Muscle of leg (tissue), 3 donors: ENCODE measurements at regions not wholly inside any gene's neighbourhood (a gene's known extent, or its start where the extent isn't known, plus 50 kb on each side); places are given as distances from the start of the nearest gene placed in this dataset.

Experiments used
- DNase-seq: peaks from one replicate; pipeline ENCODE4 v3.0.0; 2013
- H3K27ac ChIP-seq: one replicate; pipeline ENCODE4 v1.5.1; 2013; ENCODE audit warnings: mild to moderate bottlenecking, low read length, control low read depth
- H3K27me3 ChIP-seq: one replicate; pipeline ENCODE4 v1.6.1; 2013; ENCODE audit warnings: low read length; ENCODE audit not compliant: control insufficient read depth, insufficient read depth
- H3K36me3 ChIP-seq: one replicate; pipeline ENCODE4 v1.6.1; 2013; ENCODE audit warnings: low read length; ENCODE audit not compliant: control insufficient read depth, insufficient read depth
- H3K4me1 ChIP-seq: one replicate; pipeline ENCODE4 v1.6.1; 2013; ENCODE audit warnings: low read length; ENCODE audit not compliant: control insufficient read depth, insufficient read depth
- H3K4me3 ChIP-seq: one replicate; pipeline ENCODE4 v1.5.1; 2013; ENCODE audit warnings: low read length, control low read depth
- H3K9me3 ChIP-seq: replicated peaks from 2 replicates; pipeline ENCODE4 v1.6.1; 2013; ENCODE audit warnings: low read depth, low read length; ENCODE audit not compliant: control insufficient read depth
- WGBS: methylation state at CpG from one replicate; pipeline ENCODE4 v1.1.5; 2013; ENCODE audit warnings: missing lambda C conversion rate; ENCODE audit not compliant: insufficient coverage; 5-methylcytosine and 5-hydroxymethylcytosine counted together

DNA sequence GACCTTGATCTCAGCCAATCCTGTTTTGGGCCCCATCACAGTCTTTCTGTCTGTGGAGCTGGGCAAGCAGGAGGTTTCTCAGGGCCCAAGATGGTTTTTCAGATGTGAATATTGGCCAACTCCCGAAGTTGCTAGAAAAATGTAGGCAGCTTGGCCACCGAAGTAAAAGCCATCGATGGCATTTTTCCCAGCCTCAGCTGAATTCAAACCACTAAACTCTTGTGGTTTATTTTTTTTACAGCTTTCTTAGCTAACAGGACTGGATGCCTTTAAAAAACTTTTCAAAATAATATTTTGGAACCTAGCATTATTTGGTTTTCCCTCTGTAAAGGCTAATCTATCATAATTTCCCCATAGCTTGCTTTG, 102.5 kb upstream of the ERCC6L2 start:
- Histone ChIP-seq H3K9me3 (no peaks in the 10 kb centered on the region), H3K27ac (no peak overlapping the region), H3K4me3 (no peak overlapping the region), H3K36me3 (no peaks in the 10 kb centered on the region), H3K27me3 (peaks cover 4% of the 10 kb centered on the region), H3K4me1 (peaks cover 28% of the 10 kb centered on the region)
- DNase-seq, result no peak
- no CpG with 5 or more reads among the region's 3 CpGs for WGBS

DNA sequence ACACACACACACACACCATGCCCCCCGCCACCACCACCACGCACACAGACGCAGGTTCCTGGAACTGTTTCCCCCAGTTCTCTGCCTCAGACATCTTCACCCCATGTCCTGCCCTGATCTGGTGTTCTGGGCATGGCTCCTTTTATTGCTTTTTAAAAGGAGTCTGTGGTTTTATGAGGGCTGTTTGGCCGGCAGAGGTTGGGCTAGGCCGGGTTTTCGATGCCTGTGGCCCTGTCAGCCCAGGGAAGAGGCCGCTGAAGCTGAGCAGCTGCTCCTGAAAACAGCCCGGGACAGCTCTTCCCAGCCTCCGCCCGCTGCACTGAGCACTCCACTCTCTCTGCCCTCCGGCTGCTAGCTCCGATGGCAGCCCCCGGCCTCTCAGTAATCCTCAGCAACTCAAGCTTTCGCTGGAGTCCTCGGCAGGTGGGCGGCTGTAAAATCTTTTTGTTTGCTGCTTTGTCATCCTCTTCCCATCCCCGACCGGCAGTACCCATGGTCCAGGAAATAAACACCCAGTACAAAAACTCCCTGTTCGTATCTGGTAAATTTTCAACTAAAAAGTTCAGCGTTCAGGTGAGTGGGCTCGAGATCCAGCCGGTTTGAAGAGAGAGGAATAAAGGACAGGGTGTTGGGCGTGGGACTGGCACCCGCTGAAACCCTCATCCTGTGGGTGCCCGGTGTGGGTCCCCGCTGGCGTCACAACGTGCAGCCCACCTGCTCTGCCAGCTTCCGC, 103.0 kb upstream of the ERCC6L2 start:
- Histone ChIP-seq H3K36me3 (no peaks in the 10 kb centered on the region), H3K9me3 (no peaks in the 10 kb centered on the region), H3K4me1 (peaks cover 28% of the 10 kb centered on the region), H3K4me3 (no peak overlapping the region), H3K27me3 (peaks cover 4% of the 10 kb centered on the region), H3K27ac (peak overlapping the region; percentile 40)
- peak; percentile 74 for DNase-seq
- 42% methylated on average over 13 of the region's 29 CpGs for WGBS

DNA sequence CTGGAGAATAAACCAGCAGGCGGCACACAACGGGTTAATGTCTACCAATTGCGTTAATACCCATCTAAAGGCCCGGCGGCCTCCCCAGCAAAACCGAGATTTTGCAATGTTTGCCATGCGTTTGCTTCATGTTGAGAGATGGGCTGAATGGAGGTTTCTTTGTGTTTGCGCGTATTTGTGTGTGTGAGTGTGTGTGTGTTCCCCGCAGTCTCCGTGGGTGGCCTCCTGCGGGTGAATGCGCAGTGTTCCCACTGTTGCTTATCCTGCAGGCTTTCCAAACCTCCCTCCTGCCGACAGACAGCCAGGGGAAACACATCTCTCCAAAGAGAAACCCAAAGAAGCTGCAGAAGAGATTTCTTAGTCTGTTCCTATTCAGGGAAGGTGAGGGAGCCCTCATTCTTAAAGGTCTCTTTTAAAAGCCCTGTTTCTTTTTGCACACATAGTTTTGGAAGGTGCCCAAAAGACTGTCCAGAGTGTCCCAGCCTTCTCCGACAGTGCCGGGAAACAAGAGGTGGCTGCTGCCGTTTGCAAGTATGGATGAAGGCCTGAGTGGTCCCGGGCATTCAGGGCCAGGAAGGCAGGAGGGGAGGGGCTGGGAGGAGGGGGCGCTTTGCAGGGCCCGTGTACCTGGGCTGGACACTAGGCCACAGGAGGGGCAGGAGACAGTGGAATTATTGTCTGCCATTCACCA, 103.8 kb upstream of the ERCC6L2 start:
- Histone ChIP-seq H3K4me3 (no peak overlapping the region), H3K9me3 (no peaks in the 10 kb centered on the region), H3K27ac (peak overlapping the region; percentile 17), H3K36me3 (no peaks in the 10 kb centered on the region), H3K4me1 (peaks cover 27% of the 10 kb centered on the region), H3K27me3 (peaks cover 4% of the 10 kb centered on the region)
- DNase-seq, result peak; percentile 57
- WGBS, result 16% methylated on average over 4 of the region's 20 CpGs

DNA sequence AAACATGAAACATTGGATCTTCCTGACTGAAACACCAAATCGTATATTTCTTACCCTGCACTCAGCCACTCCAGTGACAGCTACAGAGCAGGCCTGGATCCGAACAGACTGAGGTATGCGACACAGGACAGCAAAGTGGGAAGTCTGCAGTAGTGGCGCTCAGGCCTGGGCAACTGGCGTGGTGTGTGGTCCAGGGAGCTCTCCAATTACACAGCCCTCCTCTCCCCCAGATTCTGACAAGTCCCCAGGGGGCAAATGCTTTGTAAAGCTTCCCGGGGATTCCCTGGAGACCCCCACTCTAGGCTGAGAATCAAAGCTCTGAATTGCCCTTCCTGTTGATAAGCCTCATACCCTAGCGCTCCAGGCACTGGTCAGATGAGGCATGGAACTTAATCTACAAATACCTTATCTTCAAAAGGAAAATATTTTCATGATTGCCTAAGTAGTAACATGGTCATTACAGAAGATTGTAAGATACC, 104.8 kb upstream of the ERCC6L2 start:
- no peak for DNase-seq
- H3K27me3 ChIP-seq, result peaks cover 7% of the 10 kb centered on the region
- 31% methylated on average over 3 of the region's 7 CpGs for WGBS

DNA sequence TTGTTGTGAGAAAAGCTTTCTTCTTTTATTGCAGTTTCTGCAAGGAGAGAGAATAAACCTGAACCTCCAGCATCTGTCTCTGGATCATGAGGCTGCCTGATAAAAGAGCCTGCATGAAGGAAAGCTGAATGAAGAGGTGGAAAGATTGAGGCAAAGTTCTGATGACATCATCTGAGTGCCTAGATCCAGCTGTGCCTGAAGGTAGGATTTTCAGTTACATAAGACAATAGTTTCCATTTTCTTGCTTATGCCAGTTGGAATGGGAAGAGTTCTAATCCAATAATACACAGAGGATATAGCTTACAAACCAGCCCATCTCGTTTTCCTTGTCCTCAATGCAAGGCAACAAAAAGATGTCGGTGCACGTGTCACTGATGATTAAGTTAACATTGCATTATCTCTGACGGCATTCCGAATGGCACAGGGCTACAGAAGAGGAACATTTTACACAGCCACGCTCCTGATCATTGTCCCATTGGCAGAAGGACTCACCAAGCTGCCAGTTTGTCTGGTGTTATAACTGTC, 105.5 kb upstream of the ERCC6L2 start:
- 81% methylated on average over 6 of the region's 6 CpGs for WGBS
- Histone ChIP-seq H3K27ac (no peak overlapping the region), H3K36me3 (no peaks in the 10 kb centered on the region), H3K9me3 (no peaks in the 10 kb centered on the region), H3K27me3 (peaks cover 7% of the 10 kb centered on the region), H3K4me1 (peaks cover 25% of the 10 kb centered on the region), H3K4me3 (no peak overlapping the region)
- DNase-seq, result no peak

More for the DNA sequence above, 104.8 kb upstream of the ERCC6L2 start:
- peaks cover 24% of the 10 kb centered on the region for H3K4me1 ChIP-seq
- H3K9me3 ChIP-seq, result no peaks in the 10 kb centered on the region
- H3K4me3 ChIP-seq, result no peak overlapping the region
- H3K27ac ChIP-seq, result no peak overlapping the region
- H3K36me3 ChIP-seq, result no peaks in the 10 kb centered on the region

DNA sequence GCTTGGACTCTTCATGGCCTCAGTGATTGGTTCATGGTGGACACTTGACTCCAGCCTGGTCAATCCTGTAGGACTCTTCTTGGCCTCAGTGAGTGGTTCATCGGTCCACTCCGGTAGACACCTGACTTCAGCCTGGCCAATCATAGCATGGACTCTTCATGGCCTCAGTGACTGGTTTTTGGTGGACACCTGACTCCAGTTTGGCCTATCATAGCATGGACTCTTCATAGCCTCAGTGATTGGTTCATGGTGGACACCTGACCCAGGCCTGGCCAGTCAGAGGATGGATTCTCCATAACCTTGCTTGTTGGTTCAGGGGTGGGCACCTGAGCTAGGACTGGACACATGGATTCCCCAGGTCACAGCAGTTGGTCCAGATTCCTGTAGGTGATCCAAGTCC, 106.0 kb upstream of the ERCC6L2 start:
- WGBS, result 100% methylated on average over 2 of the region's 2 CpGs
- Histone ChIP-seq H3K9me3 (no peaks in the 10 kb centered on the region), H3K27ac (no peak overlapping the region), H3K4me3 (no peak overlapping the region), H3K4me1 (peaks cover 27% of the 10 kb centered on the region), H3K27me3 (peaks cover 7% of the 10 kb centered on the region), H3K36me3 (no peaks in the 10 kb centered on the region)
- no peak for DNase-seq

DNA sequence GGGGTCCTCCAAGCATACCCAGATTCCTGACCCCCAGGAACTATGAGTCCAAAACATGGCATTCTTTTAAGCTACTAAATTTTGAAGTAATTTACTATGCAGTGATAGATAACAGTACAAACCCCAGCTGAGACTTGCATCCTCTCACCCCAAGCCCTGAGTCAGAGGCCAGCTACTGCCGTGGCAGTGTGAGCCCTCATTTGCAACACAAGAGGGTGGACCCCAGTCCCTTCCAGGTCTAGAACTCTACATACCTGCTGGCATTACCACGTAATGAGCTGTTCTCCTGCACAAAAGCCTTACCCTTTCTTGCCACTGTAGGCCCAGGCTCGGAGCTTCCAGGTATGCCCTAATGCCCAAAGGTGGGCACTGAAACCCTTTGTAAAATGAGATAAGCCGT, 108.6 kb upstream of the ERCC6L2 start:
- Histone ChIP-seq H3K9me3 (no peaks in the 10 kb centered on the region), H3K27ac (no peak overlapping the region), H3K4me3 (no peak overlapping the region), H3K36me3 (no peaks in the 10 kb centered on the region), H3K27me3 (peaks cover 5% of the 10 kb centered on the region), H3K4me1 (peaks cover 23% of the 10 kb centered on the region)
- 79% methylated on average over 3 of the region's 4 CpGs for WGBS
- DNase-seq, result no peak

DNA sequence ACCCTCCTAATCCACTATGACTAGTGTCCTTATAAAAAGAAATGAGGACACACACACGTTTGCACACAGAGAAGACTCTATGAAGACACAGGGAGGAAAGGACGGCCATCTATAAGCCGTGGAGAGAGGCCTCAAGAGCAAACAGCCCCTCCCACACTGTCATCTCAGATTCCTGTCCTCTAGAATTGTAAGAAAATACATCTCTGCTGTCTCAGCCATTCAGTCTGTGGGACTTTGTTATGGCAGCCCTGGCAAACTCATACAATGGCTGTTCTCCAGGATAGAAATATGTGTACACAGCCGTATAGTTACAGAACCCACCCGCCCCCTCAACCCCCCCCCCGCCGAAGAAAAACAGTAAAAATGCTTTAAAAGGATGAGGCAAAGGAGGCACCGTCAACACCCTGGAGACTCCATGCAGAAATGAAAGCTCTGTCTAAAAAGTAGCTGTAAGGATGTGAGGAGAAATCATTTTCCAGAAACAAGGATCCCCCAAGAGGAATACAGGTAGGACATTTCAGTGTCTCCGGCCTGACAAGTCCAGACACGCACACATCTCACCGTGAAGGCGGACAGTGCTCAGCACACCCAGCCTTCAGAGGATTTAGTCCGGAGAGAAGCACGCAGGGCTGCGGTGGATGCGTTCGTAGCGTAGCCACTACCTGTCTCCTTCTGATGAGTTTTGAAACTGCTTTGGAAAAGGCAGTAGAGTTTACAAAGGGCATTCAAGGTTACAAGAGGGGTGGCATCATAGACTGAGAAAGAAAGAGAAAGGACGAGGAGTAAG, 110.8 kb upstream of the ERCC6L2 start:
- H3K9me3 ChIP-seq, result no peaks in the 10 kb centered on the region
- H3K27ac ChIP-seq, result no peak overlapping the region
- peaks cover 3% of the 10 kb centered on the region for H3K27me3 ChIP-seq
- peaks cover 10% of the 10 kb centered on the region for H3K4me1 ChIP-seq
- no peaks in the 10 kb centered on the region for H3K36me3 ChIP-seq
- WGBS, result 33% methylated on average over 12 of the region's 19 CpGs
- no peak for DNase-seq
- H3K4me3 ChIP-seq, result no peak overlapping the region

DNA sequence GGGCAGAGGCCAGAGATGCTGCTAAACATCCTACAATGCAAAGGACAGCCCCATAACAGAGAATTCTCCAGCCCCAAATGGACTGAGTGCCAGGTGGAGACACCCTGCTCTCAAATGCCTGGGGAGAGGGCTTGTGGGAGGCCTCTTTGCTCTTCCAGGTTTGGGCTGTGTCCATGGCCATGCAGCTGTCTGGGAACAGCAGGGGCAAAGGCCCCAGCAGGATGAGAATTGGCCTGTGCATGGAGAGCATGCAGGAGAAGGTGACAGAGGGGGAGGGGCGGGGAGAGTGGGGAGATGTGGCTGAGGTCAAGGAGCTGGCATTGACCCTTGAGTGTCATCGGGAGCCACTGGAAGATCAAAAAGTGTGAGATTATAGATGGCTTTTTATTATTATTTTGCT, 111.5 kb upstream of the ERCC6L2 start:
- Histone ChIP-seq H3K36me3 (no peaks in the 10 kb centered on the region), H3K9me3 (no peaks in the 10 kb centered on the region), H3K4me1 (peaks cover 10% of the 10 kb centered on the region), H3K4me3 (no peak overlapping the region), H3K27ac (no peak overlapping the region), H3K27me3 (peaks cover 3% of the 10 kb centered on the region)
- DNase-seq, result no peak
- WGBS, result 75% methylated on average over 2 of the region's 2 CpGs

DNA sequence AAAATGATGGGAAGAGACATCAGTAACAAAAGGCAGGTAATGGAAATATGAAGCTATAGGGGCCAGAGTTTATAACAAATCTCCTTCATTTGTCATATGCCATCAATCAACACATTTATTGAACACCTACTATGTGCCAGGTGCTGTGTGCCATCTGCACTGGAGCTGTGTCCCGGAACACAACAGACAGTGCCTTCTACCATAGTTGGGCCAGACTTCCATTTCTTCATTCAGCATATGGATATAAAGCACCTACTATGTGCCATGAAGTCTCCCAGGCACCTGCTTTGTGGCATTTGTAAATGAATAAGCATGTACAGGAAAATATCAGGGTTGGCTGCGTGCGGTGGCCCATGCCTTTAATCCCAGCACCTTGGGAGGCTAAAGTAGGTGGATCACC, 112.5 kb upstream of the ERCC6L2 start:
- peaks cover 3% of the 10 kb centered on the region for H3K27me3 ChIP-seq
- H3K27ac ChIP-seq, result no peak overlapping the region
- no peak for DNase-seq
- WGBS, result 100% methylated on average over 1 of the region's 3 CpGs
- no peak overlapping the region for H3K4me3 ChIP-seq
- H3K4me1 ChIP-seq, result peaks cover 10% of the 10 kb centered on the region
- no peaks in the 10 kb centered on the region for H3K9me3 ChIP-seq
- no peaks in the 10 kb centered on the region for H3K36me3 ChIP-seq
